ENCODE measurements at regions not wholly inside any gene's neighbourhood (a gene's known extent, or its start where the extent isn't known, plus 50 kb on each side); places are given as distances from the start of the nearest gene placed in this dataset.
"Not testable (repeated sequence)": the region's sequence is repeated elsewhere in the genome, so short reads cannot be mapped to it uniquely, and the experiment has no call there.

GRCh38 chr5:120934031-120934430, 469.9 kb downstream of the PRR16 start:
- H3K27me3 ChIP-seq = no peaks in the 10 kb centered on the region
- 67 to 71% methylated on average over 1 of the region's 1 CpG for WGBS, 2 donors
- no peaks in the 10 kb centered on the region for H3K9me3 ChIP-seq
- H3K4me1 ChIP-seq = no peaks in the 10 kb centered on the region
- H3K27ac ChIP-seq = no peak overlapping the region
- H3K36me3 ChIP-seq = no peaks in the 10 kb centered on the region
- H3K4me3 ChIP-seq (replicated peaks in 1 of 3) = no peak overlapping the region
- no peak for DNase-seq
- no peak for TF ChIP-seq POLR2A (IDR thresholded peaks at IDR 0.05)
- TF ChIP-seq CTCF (IDR thresholded peaks at IDR 0.05) = no peak
- intact Hi-C loops (cut with DNase I) = no loop called here

- 89 to 90% methylated on average over 28 to 29 of the region's 31 CpGs for WGBS, 2 donors
These were observed 472.6 kb downstream of the PRR16 start for GRCh38 chr5:120936652-120937051.

GRCh38 chr5:120938604-120939003, 474.5 kb downstream of the PRR16 start:
- intact Hi-C loops (cut with DNase I) = no loop called here
- H3K4me1 ChIP-seq = no peaks in the 10 kb centered on the region
- DNase-seq = no peak
- no peaks in the 10 kb centered on the region for H3K9me3 ChIP-seq
- TF ChIP-seq CTCF (IDR thresholded peaks at IDR 0.05) = no peak
- TF ChIP-seq POLR2A (IDR thresholded peaks at IDR 0.05) = no peak
- whole genome bisulfite sequencing, 2 donors = 71 to 80% methylated on average over 1 of the region's 1 CpG
- H3K27me3 ChIP-seq = no peaks in the 10 kb centered on the region
- H3K27ac ChIP-seq = no peak overlapping the region
- H3K4me3 ChIP-seq (replicated peaks in 1 of 3) = no peak overlapping the region
- H3K36me3 ChIP-seq = no peaks in the 10 kb centered on the region

More at GRCh38 chr5:120936652-120937051, 472.6 kb downstream of the PRR16 start:
- intact Hi-C loops (cut with DNase I) = no loop called here
- Histone ChIP-seq H3K4me3 (replicated peaks in 1 of 3) (no peak overlapping the region), H3K36me3 (no peaks in the 10 kb centered on the region), H3K9me3 (no peaks in the 10 kb centered on the region), H3K27me3 (no peaks in the 10 kb centered on the region), H3K27ac (no peak overlapping the region), H3K4me1 (no peaks in the 10 kb centered on the region)
- TF ChIP-seq CTCF (IDR thresholded peaks at IDR 0.05) (no peak), POLR2A (IDR thresholded peaks at IDR 0.05) (no peak)
- DNase-seq = no peak

- intact Hi-C loops (cut with DNase I) = no loop called here
- Histone ChIP-seq H3K27ac (no peak overlapping the region), H3K36me3 (no peaks in the 10 kb centered on the region), H3K27me3 (no peaks in the 10 kb centered on the region), H3K4me1 (no peaks in the 10 kb centered on the region), H3K4me3 (replicated peaks in 1 of 3) (no peak overlapping the region), H3K9me3 (no peaks in the 10 kb centered on the region)
- 81 to 87% methylated on average over 8 of the region's 8 CpGs for WGBS, 2 donors
- DNase-seq = no peak
- TF ChIP-seq POLR2A (IDR thresholded peaks at IDR 0.05) (no peak), CTCF (IDR thresholded peaks at IDR 0.05) (no peak)
These were observed 478.7 kb downstream of the PRR16 start for GRCh38 chr5:120942596-120943350.

- H3K9me3 ChIP-seq; H3K27ac ChIP-seq; H3K27me3 ChIP-seq; intact Hi-C loops (cut with DNase I); H3K36me3 ChIP-seq; DNase-seq; H3K4me3 ChIP-seq (replicated peaks in 1 of 3); H3K4me1 ChIP-seq: not testable (repeated sequence)
- WGBS, 2 donors = 81 to 86% methylated on average over 3 to 4 of the region's 4 CpGs
These were observed 485.5 kb downstream of the PRR16 start for GRCh38 chr5:120949596-120949995.

GRCh38 chr5:120953445-120953844, 489.3 kb downstream of the PRR16 start:
- 81 to 82% methylated on average over 2 of the region's 2 CpGs for WGBS, 2 donors
- H3K4me3 ChIP-seq (replicated peaks in 1 of 3); intact Hi-C loops (cut with DNase I); DNase-seq; H3K4me1 ChIP-seq; H3K36me3 ChIP-seq; H3K27ac ChIP-seq; H3K27me3 ChIP-seq; H3K9me3 ChIP-seq: not testable (repeated sequence)

Measured in thyroid gland (tissue), 4 donors.